Ammon's horn (tissue), 1 donor: ENCODE measurements at regions not wholly inside any gene's neighbourhood (a gene's known extent, or its start where the extent isn't known, plus 50 kb on each side); places are given as distances from the start of the nearest gene placed in this dataset.

Experiments used
- DNase-seq: peaks from one replicate; pipeline ENCODE4 v3.0.0-alpha.2; 2016; ENCODE audit warnings: low spot score

- DNase-seq = no peak
These were observed 1035.6 kb upstream of the TMEM132C start for GRCh38 chr12:127231371-127231770.

- no peak for DNase-seq
These were observed 1034.0 kb upstream of the TMEM132C start for GRCh38 chr12:127233016-127233415.

- DNase-seq = no peak
These were observed 1031.2 kb upstream of the TMEM132C start for GRCh38 chr12:127235761-127236160.

- no peak for DNase-seq
These were observed 1030.5 kb upstream of the TMEM132C start for GRCh38 chr12:127236491-127236890.

GRCh38 chr12:127237151-127237550 lies 1029.8 kb upstream of the TMEM132C start:
- DNase-seq = no peak

- no peak for DNase-seq
These were observed 1028.9 kb upstream of the TMEM132C start for GRCh38 chr12:127238107-127238506.

- DNase-seq = no peak
These were observed 1027.2 kb upstream of the TMEM132C start for GRCh38 chr12:127239781-127240180.

- DNase-seq = no peak
These were observed 1026.6 kb upstream of the TMEM132C start for GRCh38 chr12:127240249-127240929.

GRCh38 chr12:127241072-127241817 lies 1025.7 kb upstream of the TMEM132C start:
- no peak for DNase-seq

- no peak for DNase-seq
These were observed 1022.0 kb upstream of the TMEM132C start for GRCh38 chr12:127245009-127245408.

- no peak for DNase-seq
These were observed 1021.5 kb upstream of the TMEM132C start for GRCh38 chr12:127245437-127245836.

GRCh38 chr12:127247937-127248336 lies 1019.0 kb upstream of the TMEM132C start:
- DNase-seq = no peak

- DNase-seq = no peak
These were observed 1017.5 kb upstream of the TMEM132C start for GRCh38 chr12:127249428-127249827.

GRCh38 chr12:127253797-127254327 lies 1013.1 kb upstream of the TMEM132C start:
- DNase-seq = no peak

GRCh38 chr12:127254420-127254955 lies 1012.5 kb upstream of the TMEM132C start:
- no peak for DNase-seq

GRCh38 chr12:127257366-127257935 lies 1009.5 kb upstream of the TMEM132C start:
- DNase-seq = no peak

GRCh38 chr12:127260531-127260930 lies 1006.4 kb upstream of the TMEM132C start:
- no peak for DNase-seq

- DNase-seq = no peak
These were observed 1006.0 kb upstream of the TMEM132C start for GRCh38 chr12:127260999-127261398.

- no peak for DNase-seq
These were observed 1004.4 kb upstream of the TMEM132C start for GRCh38 chr12:127262615-127263014.

- DNase-seq = no peak
These were observed 1003.3 kb upstream of the TMEM132C start for GRCh38 chr12:127263621-127264020.

GRCh38 chr12:127267128-127267527 lies 999.8 kb upstream of the TMEM132C start:
- DNase-seq = no peak

- no peak for DNase-seq
These were observed 998.8 kb upstream of the TMEM132C start for GRCh38 chr12:127268213-127268612.
